ENCODE measurements at regions not wholly inside any gene's neighbourhood (a gene's known extent, or its start where the extent isn't known, plus 50 kb on each side); places are given as distances from the start of the nearest gene placed in this dataset.

DNA sequence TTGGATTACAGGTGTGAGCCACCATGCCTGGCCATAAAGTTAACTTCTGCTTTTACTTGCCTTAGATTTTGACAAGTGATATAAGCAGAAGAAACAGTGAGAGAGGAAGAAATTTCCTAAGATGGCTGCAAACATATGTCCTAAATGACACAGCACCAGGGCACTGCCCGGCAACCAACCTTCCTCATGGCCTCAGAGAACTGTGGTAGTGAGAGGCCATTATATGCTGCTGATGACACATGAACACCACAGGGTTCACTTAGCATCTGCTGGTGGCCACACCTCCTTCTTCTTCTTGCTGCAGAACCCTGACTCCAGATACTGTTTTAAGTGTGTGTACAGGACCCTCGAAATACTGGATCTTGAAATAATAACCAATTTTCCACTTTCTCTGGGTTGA is 88.2 kb downstream of the KCTD12 start:
- TF ChIP-seq CTCF (IDR thresholded peaks at IDR 0.05), result no peak
- no peak for TF ChIP-seq POLR2A (IDR thresholded peaks at IDR 0.05)
